HG03108 (cell line): ENCODE measurements at regions not wholly inside any gene's neighbourhood (a gene's known extent, or its start where the extent isn't known, plus 50 kb on each side); places are given as distances from the start of the nearest gene placed in this dataset.
A peak's percentile ranks its signal among the peaks of the same experiment; 100 is the strongest.

Experiments
- ATAC-seq: cut with Tn5 transposase; IDR thresholded peaks from one replicate; pipeline ENCODE4 v1.9.1; 2021; ENCODE audit warnings: moderate library complexity; ENCODE audit not compliant: unreplicated experiment

- no peak for ATAC-seq
These were observed 160.6 kb upstream of the COL21A1 start for GRCh38 chr6:56407883-56408410.

- peak; percentile 69 for ATAC-seq
These were observed 159.2 kb upstream of the COL21A1 start for GRCh38 chr6:56406276-56407269.

- no peak for ATAC-seq
These were observed 157.2 kb upstream of the COL21A1 start for GRCh38 chr6:56404599-56404998.

- no peak for ATAC-seq
These were observed 156.4 kb upstream of the COL21A1 start for GRCh38 chr6:56403745-56404144.

GRCh38 chr6:56401477-56402070 is 154.2 kb upstream of the COL21A1 start:
- ATAC-seq: no peak

- ATAC-seq: no peak
These were observed 152.9 kb upstream of the COL21A1 start for GRCh38 chr6:56400273-56400672.

GRCh38 chr6:56399672-56400263 is 152.4 kb upstream of the COL21A1 start:
- no peak for ATAC-seq

GRCh38 chr6:56399250-56399671 is 151.9 kb upstream of the COL21A1 start:
- ATAC-seq: no peak

- ATAC-seq: no peak
These were observed 149.1 kb upstream of the COL21A1 start for GRCh38 chr6:56396435-56396834.

- ATAC-seq: no peak
These were observed 146.5 kb upstream of the COL21A1 start for GRCh38 chr6:56393615-56394612.

GRCh38 chr6:56388415-56388755 is 141.0 kb upstream of the COL21A1 start:
- no peak for ATAC-seq

- no peak for ATAC-seq
These were observed 140.4 kb upstream of the COL21A1 start for GRCh38 chr6:56387621-56388414.

- ATAC-seq: no peak
These were observed 139.3 kb upstream of the COL21A1 start for GRCh38 chr6:56386717-56387116.

- no peak for ATAC-seq
These were observed 138.7 kb upstream of the COL21A1 start for GRCh38 chr6:56385981-56386593.

GRCh38 chr6:56383160-56383559 is 135.8 kb upstream of the COL21A1 start:
- no peak for ATAC-seq

GRCh38 chr6:56382416-56382940 is 135.1 kb upstream of the COL21A1 start:
- no peak for ATAC-seq

GRCh38 chr6:56381801-56382251 is 134.4 kb upstream of the COL21A1 start:
- no peak for ATAC-seq

- no peak for ATAC-seq
These were observed 133.1 kb upstream of the COL21A1 start for GRCh38 chr6:56380476-56380875.
